Neural progenitor cell (in vitro differentiated cells): ENCODE measurements at regions not wholly inside any gene's neighbourhood (a gene's known extent, or its start where the extent isn't known, plus 50 kb on each side); places are given as distances from the start of the nearest gene placed in this dataset.

Experiments
- EZH2 ChIP-seq: fragments of 200-600 bp; sonication (generic); IDR thresholded peaks from 2 replicates; pipeline ENCODE4 v1.6.1; 2017; ENCODE audit warnings: antibody characterized with exemption, mild to moderate bottlenecking, moderate library complexity
- EZH2phosphoT487 ChIP-seq: fragments of 200-600 bp; sonication (generic); IDR thresholded peaks from 2 replicates; pipeline ENCODE4 v1.6.1; 2017; ENCODE audit warnings: antibody characterized with exemption
- TF ChIP-seq, protein P1 (sequence below): fragments of 200-600 bp; sonication (generic); IDR thresholded peaks from 2 replicates; pipeline ENCODE4 v1.5.1; 2017; ENCODE audit warnings: antibody characterized with exemption, mild to moderate bottlenecking

DNA sequence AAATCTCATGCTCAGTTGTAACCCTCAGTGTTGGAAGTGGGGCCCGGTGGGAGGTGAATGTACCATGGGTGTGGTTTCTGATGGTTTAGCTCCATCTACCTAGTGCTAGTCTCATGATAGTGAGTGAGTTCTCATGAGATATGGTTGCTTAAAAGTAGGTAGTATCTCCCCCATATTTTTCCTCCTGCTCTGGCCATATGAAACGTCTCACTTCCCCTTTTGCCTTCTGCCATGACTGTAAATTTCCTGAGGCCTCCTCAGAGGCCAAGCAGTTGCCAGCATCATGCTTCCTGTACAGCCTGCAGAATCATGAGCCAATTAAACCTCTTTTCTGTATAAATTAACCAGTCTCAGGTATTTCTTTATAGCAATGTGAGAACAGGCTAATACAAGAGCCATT is 62.8 kb upstream of the RNF152 start:
- TF ChIP-seq, protein P1, sequence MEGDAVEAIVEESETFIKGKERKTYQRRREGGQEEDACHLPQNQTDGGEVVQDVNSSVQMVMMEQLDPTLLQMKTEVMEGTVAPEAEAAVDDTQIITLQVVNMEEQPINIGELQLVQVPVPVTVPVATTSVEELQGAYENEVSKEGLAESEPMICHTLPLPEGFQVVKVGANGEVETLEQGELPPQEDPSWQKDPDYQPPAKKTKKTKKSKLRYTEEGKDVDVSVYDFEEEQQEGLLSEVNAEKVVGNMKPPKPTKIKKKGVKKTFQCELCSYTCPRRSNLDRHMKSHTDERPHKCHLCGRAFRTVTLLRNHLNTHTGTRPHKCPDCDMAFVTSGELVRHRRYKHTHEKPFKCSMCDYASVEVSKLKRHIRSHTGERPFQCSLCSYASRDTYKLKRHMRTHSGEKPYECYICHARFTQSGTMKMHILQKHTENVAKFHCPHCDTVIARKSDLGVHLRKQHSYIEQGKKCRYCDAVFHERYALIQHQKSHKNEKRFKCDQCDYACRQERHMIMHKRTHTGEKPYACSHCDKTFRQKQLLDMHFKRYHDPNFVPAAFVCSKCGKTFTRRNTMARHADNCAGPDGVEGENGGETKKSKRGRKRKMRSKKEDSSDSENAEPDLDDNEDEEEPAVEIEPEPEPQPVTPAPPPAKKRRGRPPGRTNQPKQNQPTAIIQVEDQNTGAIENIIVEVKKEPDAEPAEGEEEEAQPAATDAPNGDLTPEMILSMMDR: no peak
- TF ChIP-seq EZH2 (no peak), EZH2phosphoT487 (no peak)
